ENCODE measurements at regions not wholly inside any gene's neighbourhood (a gene's known extent, or its start where the extent isn't known, plus 50 kb on each side); places are given as distances from the start of the nearest gene placed in this dataset.

GRCh38 chr13:77377016-77377415 is 50.1 kb upstream of the MYCBP2 start:
- no peak for TF ChIP-seq CTCF (IDR thresholded peaks at IDR 0.05; ENCODE audit: insufficient read depth, low read depth, low read length, missing control alignments)
- no peak for DNase-seq (ENCODE audit: low read depth)
- H3K4me3 ChIP-seq (ENCODE audit: low read depth, low read length), result no peak overlapping the region

Measured in GM12865 (cell line).